HG02884 (cell line): ENCODE measurements at regions not wholly inside any gene's neighbourhood (a gene's known extent, or its start where the extent isn't known, plus 50 kb on each side); places are given as distances from the start of the nearest gene placed in this dataset.
"Not testable (repeated sequence)": the region's sequence is repeated elsewhere in the genome, so short reads cannot be mapped to it uniquely, and the experiment has no call there.

Experiments
- ATAC-seq: cut with Tn5 transposase; IDR thresholded peaks from one replicate; pipeline ENCODE4 v1.9.1; 2021; ENCODE audit warnings: mild to moderate bottlenecking, moderate library complexity; ENCODE audit not compliant: unreplicated experiment

GRCh38 chr4:74543983-74544382 is 99.0 kb downstream of the AREG start:
- no peak for ATAC-seq

- no peak for ATAC-seq
Observed at GRCh38 chr4:74544655-74545361, 99.9 kb downstream of the AREG start.

DNA sequence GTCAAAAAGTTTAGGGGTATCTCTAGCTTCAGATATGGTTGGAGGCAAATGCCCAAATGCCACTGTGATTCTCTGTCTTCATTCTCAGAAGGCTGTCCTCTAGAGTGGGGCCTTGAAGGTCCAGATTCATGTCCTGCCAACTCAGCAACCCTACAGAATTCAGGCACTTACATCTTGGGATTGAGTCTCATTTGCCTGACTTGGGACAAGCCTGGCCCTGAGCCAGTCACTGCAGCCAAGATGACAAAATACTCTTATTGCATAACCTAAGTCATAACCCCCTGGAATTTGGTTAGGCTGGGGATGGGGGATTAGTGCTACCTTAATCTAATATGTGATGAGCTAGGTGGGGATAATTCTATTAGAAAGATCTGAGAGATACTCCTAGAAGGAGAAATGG is 100.5 kb downstream of the AREG start:
- ATAC-seq = no peak

DNA sequence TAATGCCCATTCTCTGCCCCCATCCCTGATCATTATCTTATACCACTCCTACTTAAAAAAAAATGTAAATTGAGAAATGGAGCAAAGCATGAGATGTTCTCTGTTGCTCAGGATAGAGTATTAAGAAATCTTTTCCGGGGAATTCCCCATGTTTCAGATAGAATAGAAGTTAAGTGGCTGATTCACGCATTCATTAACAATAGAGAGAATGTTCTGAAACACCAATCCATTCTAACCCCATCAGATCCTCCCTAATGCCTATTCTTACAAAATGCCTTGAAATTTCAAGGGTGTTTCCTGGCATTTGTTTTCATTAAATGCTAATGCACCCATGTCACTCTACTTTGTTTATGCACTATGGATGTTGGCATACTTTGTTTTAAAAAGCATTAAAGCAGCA is 101.1 kb downstream of the AREG start:
- no peak for ATAC-seq

- no peak for ATAC-seq
Observed at GRCh38 chr4:74547042-74547441, 102.1 kb downstream of the AREG start.

DNA sequence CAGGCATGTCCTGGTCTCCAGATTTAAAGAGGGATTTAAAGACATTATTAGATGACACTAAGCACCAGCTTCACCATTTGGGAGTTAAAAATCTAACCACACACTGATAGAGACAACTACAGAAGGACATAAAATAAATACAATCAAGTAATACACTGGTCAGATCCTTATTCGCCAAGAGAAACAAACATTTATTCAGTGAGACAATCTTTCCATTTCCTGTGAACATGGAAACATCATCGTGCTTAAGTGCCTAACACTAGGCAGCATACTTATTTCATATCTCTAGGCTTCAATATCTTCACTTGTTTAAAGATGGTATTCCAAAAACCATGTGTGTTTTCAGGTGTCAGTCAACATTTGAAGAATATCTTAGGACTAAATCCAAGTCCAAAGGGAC is 103.6 kb downstream of the AREG start:
- no peak for ATAC-seq

DNA sequence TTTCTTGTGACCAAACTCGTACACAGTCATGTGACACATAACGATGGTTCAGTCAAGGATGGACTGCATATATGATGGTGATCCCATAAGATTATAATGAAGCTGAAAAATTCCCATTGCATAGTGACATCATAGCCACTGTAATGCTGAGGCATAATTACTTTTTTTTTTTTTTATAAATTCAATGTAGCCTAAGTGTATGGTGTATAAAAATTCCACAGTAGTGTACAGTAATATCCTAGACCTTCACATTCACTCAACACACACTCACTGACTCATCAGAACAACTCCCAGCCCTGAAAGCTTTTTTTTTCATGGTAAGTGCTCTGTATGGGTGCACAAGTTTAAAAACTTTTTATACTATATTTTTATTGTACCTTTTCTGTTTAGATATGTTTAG is 105.0 kb downstream of the AREG start:
- no peak for ATAC-seq

- no peak for ATAC-seq
Observed at GRCh38 chr4:74555231-74555630, 110.3 kb downstream of the AREG start.

- ATAC-seq = no peak
Observed at GRCh38 chr4:74555843-74556242, 110.9 kb downstream of the AREG start.

GRCh38 chr4:74559853-74560252 is 114.9 kb downstream of the AREG start:
- ATAC-seq = no peak

GRCh38 chr4:74567981-74568380 is 123.0 kb downstream of the AREG start:
- ATAC-seq = no peak

GRCh38 chr4:74570095-74570494 is 125.2 kb downstream of the AREG start:
- ATAC-seq = no peak

GRCh38 chr4:74578329-74578728 is 133.4 kb downstream of the AREG start:
- ATAC-seq = no peak

DNA sequence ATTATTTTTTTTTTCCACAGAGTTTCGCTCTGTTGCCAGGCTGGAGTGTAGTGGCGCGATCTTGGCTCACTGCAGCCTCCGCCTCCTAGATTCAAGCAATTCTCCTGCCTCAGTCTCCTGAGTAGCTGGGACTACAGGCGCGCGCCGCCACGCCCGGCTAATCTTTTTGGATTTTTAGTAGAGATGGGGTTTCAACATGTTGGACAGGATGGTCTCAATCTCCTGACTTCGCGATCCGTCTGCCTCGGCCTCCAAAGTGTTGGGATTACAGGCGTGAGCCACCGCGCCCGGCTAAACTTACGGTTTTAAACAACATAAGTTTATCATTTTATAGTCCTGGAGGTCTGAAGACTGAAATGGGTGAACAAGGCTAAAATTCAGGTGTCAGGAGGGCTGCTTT is 133.9 kb downstream of the AREG start:
- not testable (repeated sequence) for ATAC-seq

GRCh38 chr4:74583089-74583700 is 138.3 kb downstream of the AREG start:
- no peak for ATAC-seq

DNA sequence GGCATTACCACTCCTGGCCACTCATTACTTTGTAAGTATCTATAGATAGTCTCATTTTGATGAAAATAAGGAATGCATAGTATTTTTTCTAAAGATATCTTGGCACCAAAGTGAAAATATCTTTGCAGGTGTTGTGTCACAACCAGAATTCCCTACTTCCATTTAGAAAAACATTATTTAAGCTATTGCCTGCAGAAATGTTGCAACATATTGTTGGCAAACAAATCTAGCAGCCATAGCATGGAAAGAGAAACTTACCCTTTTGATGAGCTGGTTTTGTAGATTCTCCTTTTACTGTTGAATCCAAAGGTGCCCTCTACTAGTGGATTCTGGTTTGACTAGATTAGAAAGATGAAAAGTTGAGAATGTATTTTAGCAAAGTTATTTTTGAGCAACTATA is 138.8 kb downstream of the AREG start:
- ATAC-seq = no peak

DNA sequence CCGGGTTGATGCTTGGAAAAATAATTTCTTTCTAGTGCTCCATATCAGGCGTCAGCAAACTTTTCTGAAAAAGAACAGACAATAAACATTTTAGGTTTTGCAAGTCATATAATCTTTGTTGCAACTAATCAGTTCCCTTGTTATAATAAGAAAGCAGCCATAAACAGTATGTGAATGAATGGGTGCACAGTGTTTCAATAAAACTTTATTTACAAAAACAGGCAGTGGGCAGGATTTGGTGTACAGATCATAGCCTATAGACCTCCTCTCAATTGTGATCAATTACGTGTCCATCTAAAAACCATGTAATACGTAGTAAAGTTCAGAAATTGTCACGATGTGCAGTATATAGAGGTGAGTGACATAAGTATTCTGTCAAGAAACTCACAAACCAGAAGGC is 143.4 kb downstream of the AREG start:
- no peak for ATAC-seq

- ATAC-seq = no peak
Observed at GRCh38 chr4:74590476-74590875, 145.5 kb downstream of the AREG start.

GRCh38 chr4:74598611-74599325 is 153.8 kb downstream of the AREG start:
- no peak for ATAC-seq

DNA sequence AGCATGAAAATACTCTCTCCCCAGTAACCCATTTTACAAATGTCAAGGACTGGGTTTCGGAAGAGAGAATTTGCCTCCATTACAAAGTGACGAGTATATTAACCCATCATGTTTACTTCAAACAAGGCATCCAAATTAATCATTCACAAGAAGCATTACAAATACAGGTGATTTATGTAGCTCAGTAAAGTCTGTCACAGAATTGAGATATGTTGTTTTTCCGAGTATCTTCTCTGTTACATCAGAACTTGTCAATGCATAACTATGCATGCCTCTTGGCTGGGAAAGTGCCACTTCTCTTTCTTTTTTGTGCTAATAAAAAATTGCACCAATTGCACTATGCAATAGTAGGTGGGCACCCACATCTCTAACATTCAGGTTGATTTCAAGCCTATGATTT is 158.2 kb downstream of the AREG start:
- ATAC-seq = no peak

GRCh38 chr4:74608151-74608949 is 163.4 kb downstream of the AREG start:
- no peak for ATAC-seq
